DMS153 treated with DMSO at 0.1 percent for 48 hours (cell line): ENCODE measurements at regions not wholly inside any gene's neighbourhood (a gene's known extent, or its start where the extent isn't known, plus 50 kb on each side); places are given as distances from the start of the nearest gene placed in this dataset.

Experiments used
- DNase-seq: peaks from one replicate; lab custom pipeline; 2025; ENCODE audit not compliant: unreplicated experiment; lab: John Stamatoyannopoulos, UW

DNA sequence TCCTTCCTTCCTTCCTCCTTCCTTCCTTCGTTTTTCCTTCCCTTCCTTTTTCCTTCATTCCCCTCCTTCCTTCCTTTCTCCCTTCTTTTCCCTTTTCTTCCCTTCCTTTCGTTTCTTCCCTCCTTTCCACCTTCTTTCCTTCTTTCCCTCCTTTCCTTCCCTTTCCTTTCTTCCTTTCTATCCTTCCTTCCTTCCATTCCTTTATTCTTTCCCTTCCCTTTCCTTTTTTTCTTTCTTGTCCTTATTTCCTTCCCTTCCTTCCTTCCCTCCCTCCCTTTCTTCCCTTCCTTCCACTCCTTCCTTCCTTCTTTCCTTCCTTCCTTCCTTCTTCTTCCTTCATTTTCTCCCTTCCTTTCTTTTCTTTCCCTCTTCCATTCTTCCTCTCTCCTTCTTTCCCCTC lies 394.6 kb downstream of the GABRB3 start:
- no peak for DNase-seq

GRCh38 chr15:26376243-26376642 lies 396.6 kb downstream of the GABRB3 start:
- DNase-seq = no peak

GRCh38 chr15:26374806-26375205 lies 398.1 kb downstream of the GABRB3 start:
- no peak for DNase-seq

GRCh38 chr15:26372706-26373105 lies 400.2 kb downstream of the GABRB3 start:
- no peak for DNase-seq

GRCh38 chr15:26365077-26365476 lies 407.8 kb downstream of the GABRB3 start:
- DNase-seq = no peak

- DNase-seq = no peak
These were observed 413.0 kb downstream of the GABRB3 start for GRCh38 chr15:26359855-26360254.

DNA sequence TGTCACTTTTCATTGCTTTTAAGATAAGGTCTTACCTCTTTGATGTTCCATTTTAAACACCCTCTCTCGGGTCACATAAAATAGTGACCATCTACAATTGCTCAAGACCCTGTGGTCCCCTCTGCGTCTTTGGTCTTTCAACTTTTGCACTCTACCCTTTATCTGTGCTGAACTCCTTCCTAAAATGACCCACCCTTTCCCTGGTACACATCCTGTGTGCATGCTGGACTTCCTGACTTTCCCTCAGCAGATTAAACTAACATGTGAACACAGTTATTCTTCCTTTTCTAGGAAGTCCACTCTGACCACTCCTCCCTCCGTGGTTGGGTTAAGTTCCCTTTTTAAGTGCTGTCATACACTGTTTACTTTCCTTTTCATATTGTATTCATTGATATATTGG lies 414.2 kb downstream of the GABRB3 start:
- no peak for DNase-seq

GRCh38 chr15:26357653-26358052 lies 415.2 kb downstream of the GABRB3 start:
- DNase-seq = no peak

DNA sequence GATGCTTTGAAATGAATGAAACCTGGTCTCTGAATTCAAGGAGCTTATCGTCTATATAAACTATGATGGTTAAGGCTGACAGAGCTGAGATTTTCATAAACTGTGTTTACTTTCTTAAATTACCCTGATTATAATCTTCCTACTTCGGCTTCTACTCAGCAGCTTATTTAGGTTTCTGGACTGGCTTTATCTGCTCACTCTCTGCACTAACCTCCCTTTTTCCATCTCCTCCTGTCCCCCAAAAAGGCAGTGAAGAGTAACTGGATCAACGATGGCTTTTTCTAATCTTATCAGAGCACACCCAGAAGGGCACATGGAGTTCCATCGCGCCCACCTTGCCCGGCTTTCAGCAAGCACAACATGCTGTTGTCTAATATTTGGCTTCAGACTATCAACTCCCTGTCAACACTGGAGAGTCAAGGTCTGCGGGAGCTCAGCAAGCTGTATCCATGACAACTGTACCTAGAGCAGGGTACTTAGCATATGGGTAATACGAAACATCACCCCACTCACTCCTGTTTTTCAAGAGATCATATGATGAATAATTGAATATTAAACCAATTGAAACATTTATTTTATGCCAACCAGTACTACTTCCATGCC lies 417.3 kb downstream of the GABRB3 start:
- DNase-seq = no peak

DNA sequence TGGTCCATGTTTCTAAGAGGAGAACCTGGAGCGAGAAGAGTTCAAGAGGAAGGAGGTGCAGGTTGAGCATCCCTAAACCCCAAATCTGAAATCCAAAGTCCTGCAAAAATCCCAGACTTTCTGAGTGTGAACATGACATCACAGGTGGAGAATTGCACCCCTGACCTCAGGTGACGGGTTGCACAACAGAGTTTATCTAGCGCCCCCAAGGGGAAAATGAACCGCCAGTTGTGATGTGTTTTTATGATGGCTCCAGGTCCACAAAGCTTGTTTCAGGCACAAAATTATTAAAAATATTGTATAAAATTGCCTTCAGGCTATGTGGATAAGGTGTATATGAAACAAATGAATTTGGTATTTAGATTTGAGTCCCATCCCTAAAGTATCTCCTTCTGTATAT lies 420.0 kb downstream of the GABRB3 start:
- no peak for DNase-seq

DNA sequence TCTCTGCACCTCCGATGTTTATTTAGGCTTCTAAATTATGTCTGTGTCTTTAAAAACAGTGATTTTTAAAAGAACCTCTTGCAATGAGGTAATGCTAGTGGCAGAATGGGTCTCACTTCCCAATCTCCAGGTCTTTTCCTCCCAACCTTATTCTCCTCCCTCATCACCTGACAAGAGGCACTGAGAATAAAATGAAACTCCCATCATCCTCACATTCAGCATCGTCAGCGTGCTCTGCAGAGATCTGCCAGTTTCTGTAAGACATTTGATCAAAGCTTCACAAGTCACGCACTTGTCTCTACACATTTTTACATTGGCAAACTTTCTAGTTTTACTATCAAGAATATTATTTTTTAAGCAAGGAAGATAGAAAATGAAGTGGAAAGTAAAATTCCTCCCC lies 420.5 kb downstream of the GABRB3 start:
- DNase-seq = no peak

- DNase-seq = no peak
These were observed 447.4 kb downstream of the GABRB3 start for GRCh38 chr15:26325495-26325894.

GRCh38 chr15:26323566-26323965 lies 449.3 kb downstream of the GABRB3 start:
- DNase-seq = no peak

- DNase-seq = no peak
These were observed 454.2 kb downstream of the GABRB3 start for GRCh38 chr15:26318689-26319088.

- no peak for DNase-seq
These were observed 451.4 kb upstream of the ATP10A start for GRCh38 chr15:26314577-26314976.

- DNase-seq = no peak
These were observed 448.6 kb upstream of the ATP10A start for GRCh38 chr15:26311710-26312236.

DNA sequence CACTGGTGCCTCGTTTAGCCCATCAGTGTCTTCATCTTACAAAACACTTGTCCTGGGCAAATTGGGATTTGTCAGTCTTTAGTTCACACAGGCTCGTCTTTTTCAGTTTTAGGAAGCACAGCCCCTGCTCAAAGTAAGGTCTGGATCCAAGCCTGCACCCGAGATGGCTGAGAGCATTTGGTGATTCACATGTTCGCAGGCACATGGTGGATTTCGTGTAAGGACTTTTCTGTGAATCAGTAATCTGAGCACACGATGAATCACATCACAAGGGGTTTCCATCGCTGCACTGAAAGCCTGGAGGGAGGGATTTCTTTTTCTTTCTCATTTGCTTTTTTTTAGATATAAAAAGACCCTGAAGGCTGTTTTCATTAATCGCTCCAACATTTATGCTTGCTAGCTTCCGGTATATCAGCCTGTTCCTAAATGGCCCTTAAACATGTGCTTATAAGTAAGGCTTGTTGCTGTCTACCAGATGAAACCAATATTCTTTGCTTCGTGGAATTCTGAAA lies 435.6 kb upstream of the ATP10A start:
- no peak for DNase-seq

GRCh38 chr15:26298010-26298658 lies 435.0 kb upstream of the ATP10A start:
- DNase-seq = no peak

- DNase-seq = no peak
These were observed 432.4 kb upstream of the ATP10A start for GRCh38 chr15:26295336-26296085.

DNA sequence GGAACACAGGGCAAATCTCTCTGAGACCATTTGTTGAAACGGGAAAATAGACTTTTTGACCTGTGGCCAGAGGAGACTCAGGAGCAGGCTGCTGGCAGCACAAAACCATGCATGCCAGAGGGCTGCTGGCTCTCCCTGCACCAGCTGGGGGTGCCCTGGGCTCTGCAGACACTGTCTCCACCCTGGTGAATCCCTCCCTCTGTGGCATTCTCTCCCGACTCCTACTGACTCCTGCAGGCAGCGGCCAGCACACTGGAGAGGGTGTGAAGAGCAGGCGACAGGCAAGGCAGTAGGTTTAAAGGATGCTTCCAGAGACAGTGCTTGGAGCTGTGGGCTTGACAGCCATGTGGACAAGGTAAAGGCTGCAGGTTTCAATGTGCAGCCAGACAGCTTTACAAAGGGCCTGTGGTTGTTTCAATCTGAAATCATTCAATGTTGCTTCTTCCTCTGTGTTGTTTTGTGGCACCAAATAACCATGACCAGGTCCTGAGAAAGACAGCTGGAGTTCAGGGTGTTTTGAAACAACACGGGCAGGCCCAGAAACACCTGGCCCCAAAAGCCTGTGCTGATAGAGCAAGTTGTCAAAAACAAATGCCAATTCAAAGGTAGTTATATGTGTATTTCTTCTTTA lies 431.0 kb upstream of the ATP10A start:
- DNase-seq = no peak

DNA sequence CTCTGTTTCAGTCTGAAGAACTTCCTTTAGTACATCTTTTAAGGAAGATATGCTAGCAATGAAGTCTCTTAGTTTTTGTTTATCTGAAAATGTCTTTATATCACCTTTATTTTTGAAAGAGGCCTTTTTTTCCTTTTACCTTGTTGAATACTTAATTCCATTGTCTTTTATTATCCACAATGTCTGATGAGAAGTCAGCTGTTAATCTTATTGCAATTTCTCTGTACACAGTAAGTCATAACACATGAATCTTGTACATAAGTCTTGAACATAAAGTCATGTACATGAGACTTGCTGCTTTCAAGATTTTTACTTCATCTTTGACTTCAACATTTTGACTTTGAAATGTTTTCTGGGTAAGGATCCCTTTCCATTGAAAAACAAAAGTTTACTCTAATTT lies 424.3 kb upstream of the ATP10A start:
- no peak for DNase-seq
